ENCODE measurements at regions not wholly inside any gene's neighbourhood (a gene's known extent, or its start where the extent isn't known, plus 50 kb on each side); places are given as distances from the start of the nearest gene placed in this dataset.

DNA sequence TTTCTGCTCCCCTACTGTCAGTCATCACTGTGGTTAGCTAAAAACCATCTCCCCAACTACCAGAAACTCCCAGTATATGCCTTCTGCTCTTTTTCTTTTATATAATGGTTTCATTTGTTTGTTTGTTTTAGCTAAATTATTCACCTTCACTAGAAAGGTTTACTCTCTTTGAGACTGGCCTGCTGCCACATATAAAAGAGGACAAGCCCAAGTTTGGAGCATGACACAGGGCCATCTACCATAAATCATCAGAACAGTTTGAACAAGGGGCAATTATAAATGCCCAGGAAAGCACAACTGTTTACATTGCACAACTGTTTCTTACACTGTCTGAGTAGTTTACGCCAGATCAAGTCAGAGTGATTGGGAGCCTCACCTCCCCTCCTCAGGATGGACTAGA, 471.0 kb upstream of the PIK3C3 start:
- DNase-seq (no peak), ATAC-seq (no peak)
- no peaks in the 10 kb centered on the region for H3K36me3 ChIP-seq (ENCODE audit: control insufficient read depth, insufficient read depth, low read length)
- Mint-ChIP-seq H3K4me3 (no peak overlapping the region), H3K36me3 (no peaks in the 10 kb centered on the region), H3K27ac (no peak overlapping the region), H3K9me3 (peaks cover 4 to 19% of the 10 kb centered on the region in 2 donors), H3K4me1 (no peaks in the 10 kb centered on the region), H3K27me3 (ENCODE audit: low read depth in 2 of 2) (no peaks in the 10 kb centered on the region)
- H3K27ac ChIP-seq (ENCODE audit: low read length): no peak overlapping the region
- TF ChIP-seq, protein P1, sequence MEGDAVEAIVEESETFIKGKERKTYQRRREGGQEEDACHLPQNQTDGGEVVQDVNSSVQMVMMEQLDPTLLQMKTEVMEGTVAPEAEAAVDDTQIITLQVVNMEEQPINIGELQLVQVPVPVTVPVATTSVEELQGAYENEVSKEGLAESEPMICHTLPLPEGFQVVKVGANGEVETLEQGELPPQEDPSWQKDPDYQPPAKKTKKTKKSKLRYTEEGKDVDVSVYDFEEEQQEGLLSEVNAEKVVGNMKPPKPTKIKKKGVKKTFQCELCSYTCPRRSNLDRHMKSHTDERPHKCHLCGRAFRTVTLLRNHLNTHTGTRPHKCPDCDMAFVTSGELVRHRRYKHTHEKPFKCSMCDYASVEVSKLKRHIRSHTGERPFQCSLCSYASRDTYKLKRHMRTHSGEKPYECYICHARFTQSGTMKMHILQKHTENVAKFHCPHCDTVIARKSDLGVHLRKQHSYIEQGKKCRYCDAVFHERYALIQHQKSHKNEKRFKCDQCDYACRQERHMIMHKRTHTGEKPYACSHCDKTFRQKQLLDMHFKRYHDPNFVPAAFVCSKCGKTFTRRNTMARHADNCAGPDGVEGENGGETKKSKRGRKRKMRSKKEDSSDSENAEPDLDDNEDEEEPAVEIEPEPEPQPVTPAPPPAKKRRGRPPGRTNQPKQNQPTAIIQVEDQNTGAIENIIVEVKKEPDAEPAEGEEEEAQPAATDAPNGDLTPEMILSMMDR (IDR thresholded peaks at IDR 0.05): no peak
- H3K9me3 ChIP-seq (ENCODE audit: control insufficient read depth, insufficient read depth, low read length): peaks cover 9% of the 10 kb centered on the region
- H3K4me1 ChIP-seq (ENCODE audit: control insufficient read depth, insufficient read depth, low read length): no peaks in the 10 kb centered on the region
- no peaks in the 10 kb centered on the region for H3K27me3 ChIP-seq (ENCODE audit: control insufficient read depth, insufficient read depth, low read length)
- intact Hi-C loops (cut with micrococcal nuclease): no loop called here
- no peak overlapping the region for H3K4me3 ChIP-seq (ENCODE audit: low read length)
- 70% methylated on average over 1 of the region's 1 CpG for WGBS (ENCODE audit: insufficient coverage)

DNA sequence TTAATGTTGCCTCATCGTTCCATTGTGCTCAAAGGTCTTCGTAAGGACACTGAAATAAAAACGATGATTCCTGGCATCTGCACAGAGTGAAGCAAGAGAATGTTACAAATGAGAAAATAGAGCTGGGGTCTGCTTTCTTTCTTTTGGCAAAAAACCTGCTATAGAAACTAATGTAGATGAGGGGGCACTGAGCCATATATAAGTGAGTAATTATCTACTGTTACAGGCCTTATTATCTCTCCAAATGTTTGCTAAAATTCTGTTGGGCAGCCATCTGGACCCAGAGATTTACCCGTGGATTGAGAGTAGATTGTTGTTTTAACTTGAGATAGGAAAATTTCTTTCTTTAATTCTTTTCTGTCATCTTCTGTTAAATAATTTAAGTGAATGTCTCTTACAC, 472.5 kb upstream of the PIK3C3 start:
- Histone ChIP-seq H3K36me3 (ENCODE audit: control insufficient read depth, insufficient read depth, low read length) (no peaks in the 10 kb centered on the region), H3K27ac (ENCODE audit: low read length) (no peak overlapping the region), H3K27me3 (ENCODE audit: control insufficient read depth, insufficient read depth, low read length) (no peaks in the 10 kb centered on the region), H3K4me1 (ENCODE audit: control insufficient read depth, insufficient read depth, low read length) (no peaks in the 10 kb centered on the region), H3K4me3 (ENCODE audit: low read length) (no peak overlapping the region), H3K9me3 (ENCODE audit: control insufficient read depth, insufficient read depth, low read length) (peaks cover 9% of the 10 kb centered on the region)
- ATAC-seq (no peak), DNase-seq (no peak)
- Mint-ChIP-seq H3K9me3 (peaks cover 6 to 22% of the 10 kb centered on the region in 2 donors), H3K27ac (no peak overlapping the region), H3K27me3 (ENCODE audit: low read depth in 2 of 2) (no peaks in the 10 kb centered on the region), H3K4me3 (no peak overlapping the region), H3K4me1 (no peaks in the 10 kb centered on the region), H3K36me3 (no peaks in the 10 kb centered on the region)
- TF ChIP-seq, protein P1 (IDR thresholded peaks at IDR 0.05): no peak
- 83% methylated on average over 4 of the region's 4 CpGs for WGBS (ENCODE audit: insufficient coverage)
- intact Hi-C loops (cut with micrococcal nuclease): no loop called here

DNA sequence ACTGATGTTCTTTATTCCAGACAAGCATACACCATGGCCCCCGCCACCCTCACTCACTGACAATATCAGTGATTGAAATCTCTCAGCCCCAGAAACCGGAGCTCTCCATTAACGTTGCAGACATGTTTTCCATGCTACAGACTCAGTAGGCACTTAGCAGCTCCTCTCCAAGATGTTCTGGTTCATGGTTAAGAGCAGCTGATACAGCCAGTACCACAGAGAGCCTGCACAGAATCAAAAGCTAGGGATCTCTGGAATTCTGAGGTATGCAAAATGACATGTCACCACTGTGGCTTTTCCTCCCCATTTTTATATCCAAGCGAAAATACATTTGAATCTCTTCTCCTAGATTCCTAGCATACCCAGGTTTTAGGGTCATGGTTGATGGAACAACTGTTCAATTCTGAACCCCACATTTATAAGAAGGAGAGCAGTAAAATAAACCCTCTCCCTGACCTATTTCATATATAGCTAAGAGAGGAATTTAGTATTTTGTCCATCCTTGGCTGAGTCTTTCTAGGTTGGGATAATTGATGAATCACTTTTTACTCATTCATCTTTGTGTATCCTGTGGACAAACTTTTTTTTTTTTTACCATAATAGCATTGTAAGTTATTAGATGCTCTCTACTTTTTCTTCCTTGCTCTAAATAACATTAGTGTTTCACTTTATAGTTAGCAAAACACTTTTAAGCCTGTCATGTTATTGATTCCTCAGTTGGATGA, 488.4 kb upstream of the PIK3C3 start:
- Mint-ChIP-seq H3K4me1 (no peaks in the 10 kb centered on the region), H3K9me3 (peaks cover 11 to 13% of the 10 kb centered on the region in 2 donors), H3K27ac (no peak overlapping the region), H3K36me3 (peaks cover 12% of the 10 kb centered on the region), H3K4me3 (no peak overlapping the region), H3K27me3 (ENCODE audit: low read depth in 2 of 2) (no peaks in the 10 kb centered on the region)
- no peaks in the 10 kb centered on the region for H3K9me3 ChIP-seq (ENCODE audit: control insufficient read depth, insufficient read depth, low read length)
- TF ChIP-seq, protein P1 (IDR thresholded peaks at IDR 0.05): no peak
- DNase-seq: no peak
- H3K4me1 ChIP-seq (ENCODE audit: control insufficient read depth, insufficient read depth, low read length): no peaks in the 10 kb centered on the region
- intact Hi-C loops (cut with micrococcal nuclease): no loop called here
- 71% methylated on average over 4 of the region's 4 CpGs for WGBS (ENCODE audit: insufficient coverage)
- no peak overlapping the region for H3K27ac ChIP-seq (ENCODE audit: low read length)
- H3K36me3 ChIP-seq (ENCODE audit: control insufficient read depth, insufficient read depth, low read length): no peaks in the 10 kb centered on the region
- H3K27me3 ChIP-seq (ENCODE audit: control insufficient read depth, insufficient read depth, low read length): no peaks in the 10 kb centered on the region
- no peak overlapping the region for H3K4me3 ChIP-seq (ENCODE audit: low read length)
- no peak for ATAC-seq

DNA sequence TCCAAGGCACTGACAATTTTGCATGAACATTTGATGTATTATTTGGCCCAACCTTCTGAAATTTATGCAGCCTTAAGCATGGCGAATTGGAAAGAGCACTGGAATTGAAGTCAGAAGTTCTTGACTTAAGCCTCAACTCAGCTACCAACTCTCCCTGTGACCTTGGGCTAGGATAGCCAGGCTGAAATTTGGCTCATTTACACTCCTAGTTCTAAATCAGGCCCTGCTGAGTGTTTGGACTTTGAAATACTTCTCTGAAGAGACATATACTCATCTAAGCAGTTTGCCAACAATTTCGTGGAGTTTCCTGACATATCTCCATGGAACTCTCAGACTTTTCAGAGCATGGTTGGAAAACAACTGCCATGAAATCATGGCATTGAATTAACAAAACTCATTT, 489.6 kb upstream of the PIK3C3 start:
- H3K36me3 Mint-ChIP-seq: peaks cover 12% of the 10 kb centered on the region
- DNase-seq: no peak
- Histone ChIP-seq H3K4me3 (ENCODE audit: low read length) (no peak overlapping the region), H3K27ac (ENCODE audit: low read length) (no peak overlapping the region), H3K36me3 (ENCODE audit: control insufficient read depth, insufficient read depth, low read length) (no peaks in the 10 kb centered on the region), H3K9me3 (ENCODE audit: control insufficient read depth, insufficient read depth, low read length) (no peaks in the 10 kb centered on the region), H3K27me3 (ENCODE audit: control insufficient read depth, insufficient read depth, low read length) (no peaks in the 10 kb centered on the region), H3K4me1 (ENCODE audit: control insufficient read depth, insufficient read depth, low read length) (no peaks in the 10 kb centered on the region)
- H3K27me3 Mint-ChIP-seq (ENCODE audit: low read depth in 2 of 2): no peaks in the 10 kb centered on the region
- H3K9me3 Mint-ChIP-seq: peaks cover 13 to 15% of the 10 kb centered on the region in 2 donors
- intact Hi-C loops (cut with micrococcal nuclease): no loop called here
- ATAC-seq: no peak
- TF ChIP-seq, protein P1 (IDR thresholded peaks at IDR 0.05): no peak
- H3K4me1 Mint-ChIP-seq: no peaks in the 10 kb centered on the region
- no peak overlapping the region for H3K4me3 Mint-ChIP-seq
- 65% methylated on average over 2 of the region's 2 CpGs for WGBS (ENCODE audit: insufficient coverage)
- no peak overlapping the region for H3K27ac Mint-ChIP-seq
